Fibroblast of lung (primary cell): ENCODE measurements at regions not wholly inside any gene's neighbourhood (a gene's known extent, or its start where the extent isn't known, plus 50 kb on each side); places are given as distances from the start of the nearest gene placed in this dataset.

Experiments
- DNase-seq, 2 donors: peaks; one replicate each; pipeline versions ENCODE4 v3.0.0 to v3.0.0-alpha.2; 2010; ENCODE audit warnings: low read depth in 2 of 2
- H2AFZ ChIP-seq: 2 replicates; pipeline ENCODE4 v1.5.1; 2012; ENCODE audit warnings: low read length, control low read depth, inconsistent platforms
- H3K27ac ChIP-seq: 2 replicates; pipeline ENCODE4 v1.5.1; 2011; ENCODE audit warnings: low read length, control low read depth; ENCODE audit not compliant: insufficient read depth
- H3K27me3 ChIP-seq: 2 replicates; pipeline ENCODE4 v1.5.1; 2011; ENCODE audit warnings: mild to moderate bottlenecking, low read length; ENCODE audit not compliant: control insufficient read depth, insufficient read depth
- H3K36me3 ChIP-seq: 2 replicates; pipeline ENCODE4 v1.5.1; 2011; ENCODE audit warnings: low read length; ENCODE audit not compliant: control insufficient read depth, insufficient read depth
- H3K4me1 ChIP-seq: 2 replicates; pipeline ENCODE4 v1.5.1; 2011; ENCODE audit warnings: low read length; ENCODE audit not compliant: control insufficient read depth, insufficient read depth; ENCODE audit errors: extremely low read depth
- H3K4me2 ChIP-seq: 2 replicates; pipeline ENCODE4 v1.5.1; 2011; ENCODE audit warnings: low read length, control low read depth; ENCODE audit not compliant: insufficient read depth; ENCODE audit errors: extremely low read depth
- H3K4me3 ChIP-seq, 4 experiments: fragments of 200-600 bp in 1 of 4; sonication (generic) in 1 of 4; replicated peaks in 1 of 4; 2 replicates each; pipeline ENCODE4 v1.5.1; 2011 to 2016; ENCODE audit warnings: low read length in 4 of 4, low read depth in 3 of 4, mild to moderate bottlenecking in 3 of 4, control low read depth in 2 of 4, inconsistent platforms in 1 of 4, mixed read lengths in 1 of 4; ENCODE audit not compliant: insufficient read depth in 1 of 4; ENCODE audit errors: control extremely low read depth in 1 of 4
- H3K79me2 ChIP-seq: 2 replicates; pipeline ENCODE4 v1.5.1; 2012; ENCODE audit warnings: mild to moderate bottlenecking, low read length, inconsistent platforms; ENCODE audit not compliant: control insufficient read depth, insufficient read depth
- H3K9ac ChIP-seq: 2 replicates; pipeline ENCODE4 v1.5.1; 2011; ENCODE audit warnings: mild to moderate bottlenecking, low read length, control low read depth; ENCODE audit not compliant: insufficient read depth
- H3K9me3 ChIP-seq: 2 replicates; pipeline ENCODE4 v1.5.1; 2012; ENCODE audit warnings: low read depth, low read length; ENCODE audit not compliant: control insufficient read depth, insufficient read depth
- H4K20me1 ChIP-seq: 2 replicates; pipeline ENCODE4 v1.5.1; 2011; ENCODE audit warnings: low read length; ENCODE audit not compliant: control insufficient read depth, insufficient read depth; ENCODE audit errors: extremely low read depth
- CTCF ChIP-seq, 2 donors: IDR thresholded peaks in 1 of 2; conservative IDR thresholded peaks in 1 of 2; 1 replicate in 1 of 2; 2 replicates in 1 of 2; pipeline ENCODE4 v1.5.1; 2011 to 2012; ENCODE audit warnings: low read length in 2 of 2, control low read depth in 1 of 2, inconsistent platforms in 1 of 2, low read depth in 1 of 2, mild to moderate bottlenecking in 1 of 2
- EZH2 ChIP-seq: IDR thresholded peaks from 2 replicates; pipeline ENCODE4 v1.5.1; 2012; ENCODE audit warnings: low read length, control low read depth, mild to moderate bottlenecking; ENCODE audit errors: missing control alignments

- Histone ChIP-seq H3K4me3 (no peak overlapping the region), H3K9ac (no peak overlapping the region), H3K27me3 (no peaks in the 10 kb centered on the region), H2AFZ (no peak overlapping the region), H3K4me1 (no peaks in the 10 kb centered on the region), H3K9me3 (no peaks in the 10 kb centered on the region), H3K79me2 (no peaks in the 10 kb centered on the region), H3K27ac (no peak overlapping the region), H3K4me2 (no peak overlapping the region), H3K36me3 (no peaks in the 10 kb centered on the region), H4K20me1 (no peaks in the 10 kb centered on the region)
- DNase-seq: no peak
- TF ChIP-seq EZH2 (no peak), CTCF (conservative IDR thresholded peaks at IDR 0.05 in 1 of 2, IDR thresholded peaks at IDR 0.05 in 1 of 2; ENCODE audit: low read depth in 1 of 2, low read length in 2 of 2) (no peak)
Observed at GRCh38 chr22:47757741-47758140, 995.3 kb downstream of the TBC1D22A start.

GRCh38 chr22:47750086-47750485 lies 987.6 kb downstream of the TBC1D22A start:
- Histone ChIP-seq H3K9ac (no peak overlapping the region), H3K27me3 (no peaks in the 10 kb centered on the region), H3K79me2 (no peaks in the 10 kb centered on the region), H3K4me1 (no peaks in the 10 kb centered on the region), H3K4me2 (no peak overlapping the region), H4K20me1 (no peaks in the 10 kb centered on the region), H3K36me3 (no peaks in the 10 kb centered on the region), H3K4me3 (no peak overlapping the region), H3K9me3 (no peaks in the 10 kb centered on the region), H3K27ac (no peak overlapping the region), H2AFZ (no peak overlapping the region)
- TF ChIP-seq EZH2 (no peak), CTCF (conservative IDR thresholded peaks at IDR 0.05 in 1 of 2, IDR thresholded peaks at IDR 0.05 in 1 of 2; ENCODE audit: low read depth in 1 of 2, low read length in 2 of 2) (no peak)
- no peak for DNase-seq

GRCh38 chr22:47748957-47749356 lies 986.5 kb downstream of the TBC1D22A start:
- Histone ChIP-seq H3K27ac (no peak overlapping the region), H3K9me3 (no peaks in the 10 kb centered on the region), H2AFZ (no peak overlapping the region), H3K27me3 (no peaks in the 10 kb centered on the region), H3K4me2 (no peak overlapping the region), H3K36me3 (no peaks in the 10 kb centered on the region), H3K4me3 (no peak overlapping the region), H4K20me1 (no peaks in the 10 kb centered on the region), H3K4me1 (no peaks in the 10 kb centered on the region), H3K9ac (no peak overlapping the region), H3K79me2 (no peaks in the 10 kb centered on the region)
- TF ChIP-seq CTCF (conservative IDR thresholded peaks at IDR 0.05 in 1 of 2, IDR thresholded peaks at IDR 0.05 in 1 of 2; ENCODE audit: low read depth in 1 of 2, low read length in 2 of 2) (no peak), EZH2 (no peak)
- no peak for DNase-seq
